ENCODE measurements at regions not wholly inside any gene's neighbourhood (a gene's known extent, or its start where the extent isn't known, plus 50 kb on each side); places are given as distances from the start of the nearest gene placed in this dataset.
"Not testable (repeated sequence)": the region's sequence is repeated elsewhere in the genome, so short reads cannot be mapped to it uniquely, and the experiment has no call there.

- not testable (repeated sequence) for H3K4me3 ChIP-seq; DNase-seq; H3K4me1 ChIP-seq; H3K36me3 ChIP-seq; H3K27me3 ChIP-seq; H3K9me3 ChIP-seq (replicated peaks); H3K27ac ChIP-seq
Observed at GRCh38 chr3:130151555-130151954, 69.9 kb downstream of the ALG1L2 start.

- not testable (repeated sequence) for H3K4me3 ChIP-seq; H3K27me3 ChIP-seq; H3K9me3 ChIP-seq (replicated peaks); H3K36me3 ChIP-seq; H3K27ac ChIP-seq; H3K4me1 ChIP-seq; DNase-seq
Observed at GRCh38 chr3:130153247-130153646, 71.6 kb downstream of the ALG1L2 start.

- H3K4me3 ChIP-seq; H3K27me3 ChIP-seq; DNase-seq; H3K9me3 ChIP-seq (replicated peaks); H3K27ac ChIP-seq; H3K4me1 ChIP-seq; H3K36me3 ChIP-seq: not testable (repeated sequence)
Observed at GRCh38 chr3:130155464-130155863, 73.8 kb downstream of the ALG1L2 start.

- H3K4me1 ChIP-seq, result not testable (repeated sequence)
Observed at GRCh38 chr3:130166856-130167255, 85.2 kb downstream of the ALG1L2 start.

GRCh38 chr3:130175195-130175594 is 93.6 kb downstream of the ALG1L2 start:
- DNase-seq; H3K9me3 ChIP-seq (replicated peaks); H3K27ac ChIP-seq: not testable (repeated sequence)

More at GRCh38 chr3:130166856-130167255, 85.2 kb downstream of the ALG1L2 start:
- H3K9me3 ChIP-seq (replicated peaks); H3K36me3 ChIP-seq; DNase-seq; H3K27ac ChIP-seq; H3K27me3 ChIP-seq; H3K4me3 ChIP-seq: not testable (repeated sequence)

GRCh38 chr3:130176476-130177256 is 95.0 kb downstream of the ALG1L2 start:
- not testable (repeated sequence) for H3K4me3 ChIP-seq, H3K27ac ChIP-seq

More at GRCh38 chr3:130175195-130175594, 93.6 kb downstream of the ALG1L2 start:
- H3K4me3 ChIP-seq, H3K36me3 ChIP-seq, H3K27me3 ChIP-seq, H3K4me1 ChIP-seq: not testable (repeated sequence)

GRCh38 chr3:130178835-130179234 is 97.2 kb downstream of the ALG1L2 start:
- not testable (repeated sequence) for H3K9me3 ChIP-seq (replicated peaks); H3K27me3 ChIP-seq; H3K4me1 ChIP-seq; H3K27ac ChIP-seq; H3K36me3 ChIP-seq; H3K4me3 ChIP-seq
- peak in 1 of 2 experiments; percentile 1 for DNase-seq

More at GRCh38 chr3:130176476-130177256, 95.0 kb downstream of the ALG1L2 start:
- not testable (repeated sequence) for H3K9me3 ChIP-seq (replicated peaks); DNase-seq; H3K36me3 ChIP-seq; H3K4me1 ChIP-seq; H3K27me3 ChIP-seq

GRCh38 chr3:130179353-130179970 is 97.8 kb downstream of the ALG1L2 start:
- not testable (repeated sequence) for H3K4me1 ChIP-seq; H3K36me3 ChIP-seq; H3K9me3 ChIP-seq (replicated peaks); H3K27me3 ChIP-seq
- Histone ChIP-seq H3K27ac (peak overlapping the region; percentile 45; the same call in 1 of the 2 replicates), H3K4me3 (peak overlapping the region; percentile 43)
- peak; percentile 48 to 57 for DNase-seq

- not testable (repeated sequence) for H3K4me1 ChIP-seq; H3K27me3 ChIP-seq; H3K4me3 ChIP-seq; H3K27ac ChIP-seq; H3K36me3 ChIP-seq; H3K9me3 ChIP-seq (replicated peaks); DNase-seq
Observed at GRCh38 chr3:130182475-130182874, 100.8 kb downstream of the ALG1L2 start.

- not testable (repeated sequence) for H3K27ac ChIP-seq; H3K27me3 ChIP-seq; H3K4me1 ChIP-seq; H3K4me3 ChIP-seq; H3K9me3 ChIP-seq (replicated peaks); DNase-seq; H3K36me3 ChIP-seq
Observed at GRCh38 chr3:130183689-130184088, 102.1 kb downstream of the ALG1L2 start.

- H3K27me3 ChIP-seq; H3K9me3 ChIP-seq (replicated peaks); H3K4me1 ChIP-seq; H3K4me3 ChIP-seq; DNase-seq; H3K36me3 ChIP-seq; H3K27ac ChIP-seq: not testable (repeated sequence)
Observed at GRCh38 chr3:130184152-130185024, 102.8 kb downstream of the ALG1L2 start.

- not testable (repeated sequence) for H3K4me3 ChIP-seq; H3K36me3 ChIP-seq; DNase-seq; H3K4me1 ChIP-seq; H3K9me3 ChIP-seq (replicated peaks); H3K27me3 ChIP-seq; H3K27ac ChIP-seq
Observed at GRCh38 chr3:130201272-130201671, 119.6 kb downstream of the ALG1L2 start.

- not testable (repeated sequence) for H3K4me3 ChIP-seq; H3K4me1 ChIP-seq; H3K27me3 ChIP-seq; H3K9me3 ChIP-seq (replicated peaks); H3K36me3 ChIP-seq; DNase-seq; H3K27ac ChIP-seq
Observed at GRCh38 chr3:130203633-130204032, 122.0 kb downstream of the ALG1L2 start.

- Histone ChIP-seq H3K36me3 (no peaks in the 10 kb centered on the region), H3K27me3 (peaks cover 6% of the 10 kb centered on the region; the same call in 1 of the 2 replicates), H3K27ac (no peak overlapping the region), H3K4me3 (no peak overlapping the region), H3K4me1 (no peaks in the 10 kb centered on the region), H3K9me3 (replicated peaks) (no peaks in the 10 kb centered on the region)
- no peak for DNase-seq
Observed at GRCh38 chr3:130227540-130227939, 117.9 kb upstream of the COL6A5 start.
